ENCODE measurements at regions not wholly inside any gene's neighbourhood (a gene's known extent, or its start where the extent isn't known, plus 50 kb on each side); places are given as distances from the start of the nearest gene placed in this dataset.

DNA sequence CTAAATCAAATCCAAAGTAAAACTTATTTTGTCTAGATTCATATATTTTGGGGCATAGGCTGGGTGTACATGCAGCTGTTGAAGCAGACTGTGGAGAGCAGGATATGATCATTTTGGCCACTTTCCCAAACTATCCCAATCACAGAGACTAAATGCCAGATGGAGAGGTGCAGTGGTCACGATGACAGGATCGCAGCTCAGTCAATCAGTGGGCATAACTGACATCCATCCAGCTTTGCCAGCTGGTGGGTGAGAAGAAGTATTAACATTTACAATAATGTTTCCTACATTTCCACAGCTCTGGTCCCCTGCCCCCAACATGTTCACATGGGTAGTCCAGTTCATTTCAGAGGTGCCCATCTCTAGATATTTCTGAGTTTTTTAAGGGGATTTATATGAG, 255.5 kb upstream of the SESN3 start:
- Histone ChIP-seq H2BK5ac (ENCODE audit: low read depth, low read length) (no peak overlapping the region), H2AFZ (ENCODE audit: low read length) (no peak overlapping the region), H3K27me3 (replicated peaks in 1 of 4; ENCODE audit: control insufficient read depth in 3 of 4, extremely low read depth in 1 of 4, insufficient read depth in 3 of 4, low read length in 3 of 4) (no peaks in the 10 kb centered on the region), H2BK12ac (ENCODE audit: low read depth, low read length) (no peak overlapping the region), H4K20me1 (replicated peaks in 1 of 2; ENCODE audit: control insufficient read depth in 1 of 2, insufficient read depth in 2 of 2, low read length in 2 of 2) (no peaks in the 10 kb centered on the region), H4K8ac (ENCODE audit: extremely low read depth, insufficient read depth, low read length) (no peak overlapping the region), H3K4ac (replicated peaks; ENCODE audit: insufficient read length, low read depth, low read length) (no peak overlapping the region), H2AK5ac (ENCODE audit: low read depth, low read length) (no peak overlapping the region), H3K18ac (ENCODE audit: extremely low read depth, low read length) (no peak overlapping the region), H3K79me2 (ENCODE audit: control insufficient read depth in 1 of 2, insufficient read depth in 2 of 2, low read length in 2 of 2) (no peaks in the 10 kb centered on the region), H3K4me2 (ENCODE audit: insufficient read depth in 1 of 2, low read depth in 2 of 2, low read length in 2 of 2) (no peak overlapping the region), H3K9me3 (ENCODE audit: insufficient read depth in 2 of 2, low read depth in 1 of 2, low read length in 1 of 2) (peaks cover 0 to 12% of the 10 kb centered on the region in 2 experiments; a peak in 1 of 4 replicates), H3K23me2 (ENCODE audit: low read depth, low read length) (no peaks in the 10 kb centered on the region), H2BK20ac (ENCODE audit: low read length) (no peak overlapping the region), H3K79me1 (ENCODE audit: low read depth, low read length) (no peaks in the 10 kb centered on the region), H3K14ac (ENCODE audit: insufficient read length) (no peak overlapping the region), H3K4me1 (replicated peaks in 1 of 4; ENCODE audit: control insufficient read depth in 3 of 4, insufficient read depth in 4 of 4, low read length in 3 of 4) (peaks cover 0 to 8% (median 6%) of the 10 kb centered on the region in 4 experiments; a peak in 3 of 7 replicates), H4K5ac (ENCODE audit: insufficient read length, low read depth, low read length) (no peak overlapping the region), H4K91ac (replicated peaks; ENCODE audit: insufficient read length, low read length) (no peak overlapping the region), H2BK15ac (ENCODE audit: low read length) (no peak overlapping the region), H3K56ac (replicated peaks; ENCODE audit: insufficient read length, low read depth, low read length) (no peak overlapping the region), H3K4me3 (ENCODE audit: extremely low read depth in 1 of 4, insufficient read depth in 2 of 4, low read depth in 3 of 4, low read length in 4 of 4) (no peak overlapping the region), H3K9ac (replicated peaks in 1 of 4; ENCODE audit: extremely low read depth in 1 of 4, low read depth in 3 of 4, low read length in 3 of 4) (no peak overlapping the region), H3K36me3 (ENCODE audit: control insufficient read depth in 2 of 4, insufficient read depth in 4 of 4, low read length in 3 of 4) (no peaks in the 10 kb centered on the region; a peak in 1 of 8 replicates), H3K27ac (ENCODE audit: low read depth, low read length) (no peak overlapping the region), H3K23ac (ENCODE audit: insufficient read length) (no peak overlapping the region), H2BK120ac (replicated peaks; ENCODE audit: low read depth, low read length) (no peak overlapping the region)
- FAIRE-seq (no peak), DNase-seq (ENCODE audit: low read depth in 1 of 2, low spot score in 2 of 2) (no peak)
- TF ChIP-seq, protein P1, sequence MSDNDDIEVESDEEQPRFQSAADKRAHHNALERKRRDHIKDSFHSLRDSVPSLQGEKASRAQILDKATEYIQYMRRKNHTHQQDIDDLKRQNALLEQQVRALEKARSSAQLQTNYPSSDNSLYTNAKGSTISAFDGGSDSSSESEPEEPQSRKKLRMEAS (IDR thresholded peaks at IDR 0.05): no peak
- TF ChIP-seq RXRA (IDR thresholded peaks at IDR 0.05; ENCODE audit: insufficient read depth, low read depth, low read length) (no peak), SUZ12 (IDR thresholded peaks at IDR 0.05; ENCODE audit: low read length) (no peak), SIX5 (IDR thresholded peaks at IDR 0.05; ENCODE audit: low read depth, low read length) (no peak), HDAC2 (IDR thresholded peaks at IDR 0.05; ENCODE audit: borderline replicate concordance in 1 of 2, low read depth in 2 of 2, low read length in 2 of 2) (no peak), KDM5A (IDR thresholded peaks at IDR 0.05; ENCODE audit: low read length) (no peak), CHD2 (IDR thresholded peaks at IDR 0.05; ENCODE audit: low read length) (no peak)
- TF ChIP-seq, protein P2, sequence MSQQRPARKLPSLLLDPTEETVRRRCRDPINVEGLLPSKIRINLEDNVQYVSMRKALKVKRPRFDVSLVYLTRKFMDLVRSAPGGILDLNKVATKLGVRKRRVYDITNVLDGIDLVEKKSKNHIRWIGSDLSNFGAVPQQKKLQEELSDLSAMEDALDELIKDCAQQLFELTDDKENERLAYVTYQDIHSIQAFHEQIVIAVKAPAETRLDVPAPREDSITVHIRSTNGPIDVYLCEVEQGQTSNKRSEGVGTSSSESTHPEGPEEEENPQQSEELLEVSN (IDR thresholded peaks at IDR 0.05): no peak
- TF ChIP-seq, protein P3, sequence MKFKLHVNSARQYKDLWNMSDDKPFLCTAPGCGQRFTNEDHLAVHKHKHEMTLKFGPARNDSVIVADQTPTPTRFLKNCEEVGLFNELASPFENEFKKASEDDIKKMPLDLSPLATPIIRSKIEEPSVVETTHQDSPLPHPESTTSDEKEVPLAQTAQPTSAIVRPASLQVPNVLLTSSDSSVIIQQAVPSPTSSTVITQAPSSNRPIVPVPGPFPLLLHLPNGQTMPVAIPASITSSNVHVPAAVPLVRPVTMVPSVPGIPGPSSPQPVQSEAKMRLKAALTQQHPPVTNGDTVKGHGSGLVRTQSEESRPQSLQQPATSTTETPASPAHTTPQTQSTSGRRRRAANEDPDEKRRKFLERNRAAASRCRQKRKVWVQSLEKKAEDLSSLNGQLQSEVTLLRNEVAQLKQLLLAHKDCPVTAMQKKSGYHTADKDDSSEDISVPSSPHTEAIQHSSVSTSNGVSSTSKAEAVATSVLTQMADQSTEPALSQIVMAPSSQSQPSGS (IDR thresholded peaks at IDR 0.05; ENCODE audit: low read length): no peak
- WGBS, 2 experiments (ENCODE audit: extremely low coverage in 1 of 2, insufficient coverage in 1 of 2, insufficient read length in 1 of 2, insufficient replicate concordance in 2 of 2, low coverage in 1 of 2, low lambda C conversion rate in 2 of 2, missing lambda C conversion rate in 1 of 2): 100% methylated on average over 2 of the region's 2 CpGs; no CpG with 5 or more reads in 1 of the 2 experiments
- ChIA-PET CTCF (ENCODE audit: partially characterized antibody) (no interaction called here), POLR2A (ENCODE audit: partially characterized antibody) (no interaction called here)
